ENCODE measurements at regions not wholly inside any gene's neighbourhood (a gene's known extent, or its start where the extent isn't known, plus 50 kb on each side); places are given as distances from the start of the nearest gene placed in this dataset.

GRCh38 chr20:60270341-60270740 lies 312.1 kb downstream of the CDH26 start:
- Histone ChIP-seq H3K36me3 (no peaks in the 10 kb centered on the region), H3K27me3 (ENCODE audit: insufficient read depth, low read depth, severe bottlenecking) (peaks cover 81% of the 10 kb centered on the region), H3K27ac (no peak overlapping the region), H3K4me3 (ENCODE audit: low read depth, low read length) (no peak overlapping the region), H3K9me3 (ENCODE audit: severe bottlenecking) (peaks cover 3% of the 10 kb centered on the region)
- no peak for DNase-seq
- no peak for TF ChIP-seq CTCF (IDR thresholded peaks at IDR 0.05; ENCODE audit: low read depth, low read length)

GRCh38 chr20:60271597-60271996 lies 313.4 kb downstream of the CDH26 start:
- no peak overlapping the region for H3K4me3 ChIP-seq (ENCODE audit: low read depth, low read length)
- H3K27me3 ChIP-seq (ENCODE audit: insufficient read depth, low read depth, severe bottlenecking), result peaks cover 80% of the 10 kb centered on the region
- no peaks in the 10 kb centered on the region for H3K36me3 ChIP-seq
- peak; percentile 39; the same call in 1 of the 2 replicates for TF ChIP-seq CTCF (IDR thresholded peaks at IDR 0.05; ENCODE audit: low read depth, low read length)
- DNase-seq, result no peak
- no peak overlapping the region for H3K27ac ChIP-seq
- peaks cover 3% of the 10 kb centered on the region for H3K9me3 ChIP-seq (ENCODE audit: severe bottlenecking)

GRCh38 chr20:60272790-60273189 lies 314.6 kb downstream of the CDH26 start:
- H3K4me3 ChIP-seq (ENCODE audit: low read depth, low read length), result no peak overlapping the region
- peaks cover 3% of the 10 kb centered on the region for H3K9me3 ChIP-seq (ENCODE audit: severe bottlenecking)
- no peak overlapping the region for H3K27ac ChIP-seq
- no peak for DNase-seq
- H3K27me3 ChIP-seq (ENCODE audit: insufficient read depth, low read depth, severe bottlenecking), result peaks cover 80% of the 10 kb centered on the region
- no peak for TF ChIP-seq CTCF (IDR thresholded peaks at IDR 0.05; ENCODE audit: low read depth, low read length)
- H3K36me3 ChIP-seq, result no peaks in the 10 kb centered on the region

- Histone ChIP-seq H3K4me3 (ENCODE audit: low read depth, low read length) (no peak overlapping the region), H3K27ac (no peak overlapping the region), H3K9me3 (ENCODE audit: severe bottlenecking) (no peaks in the 10 kb centered on the region), H3K27me3 (ENCODE audit: insufficient read depth, low read depth, severe bottlenecking) (peaks cover 69% of the 10 kb centered on the region), H3K36me3 (no peaks in the 10 kb centered on the region)
- TF ChIP-seq CTCF (IDR thresholded peaks at IDR 0.05; ENCODE audit: low read depth, low read length), result no peak
- no peak for DNase-seq
These were observed 316.5 kb downstream of the CDH26 start for GRCh38 chr20:60274717-60275116.

- no peak for TF ChIP-seq CTCF (IDR thresholded peaks at IDR 0.05; ENCODE audit: low read depth, low read length)
- DNase-seq, result no peak
- Histone ChIP-seq H3K27ac (no peak overlapping the region), H3K9me3 (ENCODE audit: severe bottlenecking) (peaks cover 17% of the 10 kb centered on the region), H3K4me3 (ENCODE audit: low read depth, low read length) (no peak overlapping the region), H3K27me3 (ENCODE audit: insufficient read depth, low read depth, severe bottlenecking) (peaks cover 32% of the 10 kb centered on the region), H3K36me3 (no peaks in the 10 kb centered on the region)
These were observed 323.1 kb downstream of the CDH26 start for GRCh38 chr20:60281295-60281694.

GRCh38 chr20:60283281-60283680 lies 325.1 kb downstream of the CDH26 start:
- H3K36me3 ChIP-seq, result no peaks in the 10 kb centered on the region
- no peak overlapping the region for H3K4me3 ChIP-seq (ENCODE audit: low read depth, low read length)
- H3K27ac ChIP-seq, result no peak overlapping the region
- peaks cover 17% of the 10 kb centered on the region for H3K9me3 ChIP-seq (ENCODE audit: severe bottlenecking)
- H3K27me3 ChIP-seq (ENCODE audit: insufficient read depth, low read depth, severe bottlenecking), result peaks cover 33% of the 10 kb centered on the region
- no peak for TF ChIP-seq CTCF (IDR thresholded peaks at IDR 0.05; ENCODE audit: low read depth, low read length)
- no peak for DNase-seq

All from WERI-Rb-1 (cell line).